ENCODE measurements at regions not wholly inside any gene's neighbourhood (a gene's known extent, or its start where the extent isn't known, plus 50 kb on each side); places are given as distances from the start of the nearest gene placed in this dataset.
A peak's percentile ranks its signal among the peaks of the same experiment; 100 is the strongest.

- no peak for TF ChIP-seq CTCF (IDR thresholded peaks at IDR 0.05; ENCODE audit: insufficient read depth, low read depth, low read length, missing control alignments)
- DNase-seq (ENCODE audit: low read depth): no peak
- H3K4me3 ChIP-seq (ENCODE audit: low read length): no peak overlapping the region
These were observed 133.4 kb upstream of the SHB start for GRCh38 chr9:38202336-38202938.

GRCh38 chr9:38201844-38202243 lies 132.8 kb upstream of the SHB start:
- no peak for TF ChIP-seq CTCF (IDR thresholded peaks at IDR 0.05; ENCODE audit: insufficient read depth, low read depth, low read length, missing control alignments)
- no peak for DNase-seq (ENCODE audit: low read depth)

GRCh38 chr9:38200431-38200830 lies 131.4 kb upstream of the SHB start:
- DNase-seq (ENCODE audit: low read depth): no peak
- no peak overlapping the region for H3K4me3 ChIP-seq (ENCODE audit: low read length)
- no peak for TF ChIP-seq CTCF (IDR thresholded peaks at IDR 0.05; ENCODE audit: insufficient read depth, low read depth, low read length, missing control alignments)

More at GRCh38 chr9:38201844-38202243, 132.8 kb upstream of the SHB start:
- H3K4me3 ChIP-seq (ENCODE audit: low read length): no peak overlapping the region

- TF ChIP-seq CTCF (IDR thresholded peaks at IDR 0.05; ENCODE audit: insufficient read depth, low read depth, low read length, missing control alignments): no peak
- DNase-seq (ENCODE audit: low read depth): no peak
- H3K4me3 ChIP-seq (ENCODE audit: low read length): no peak overlapping the region
These were observed 129.1 kb upstream of the SHB start for GRCh38 chr9:38198140-38198539.

- no peak overlapping the region for H3K4me3 ChIP-seq (ENCODE audit: low read length)
- no peak for TF ChIP-seq CTCF (IDR thresholded peaks at IDR 0.05; ENCODE audit: insufficient read depth, low read depth, low read length, missing control alignments)
- peak; percentile 48 for DNase-seq (ENCODE audit: low read depth)
These were observed 127.7 kb upstream of the SHB start for GRCh38 chr9:38196714-38197113.

- no peak for DNase-seq (ENCODE audit: low read depth)
- TF ChIP-seq CTCF (IDR thresholded peaks at IDR 0.05; ENCODE audit: insufficient read depth, low read depth, low read length, missing control alignments): no peak
- H3K4me3 ChIP-seq (ENCODE audit: low read length): no peak overlapping the region
These were observed 126.7 kb upstream of the SHB start for GRCh38 chr9:38195737-38196161.

GRCh38 chr9:38194870-38195269 lies 125.8 kb upstream of the SHB start:
- H3K4me3 ChIP-seq (ENCODE audit: low read length): no peak overlapping the region
- no peak for DNase-seq (ENCODE audit: low read depth)
- TF ChIP-seq CTCF (IDR thresholded peaks at IDR 0.05; ENCODE audit: insufficient read depth, low read depth, low read length, missing control alignments): no peak
